SK-N-SH treated with all-trans-retinoic acid at 6 μM for 48 hours (cell line): ENCODE measurements at regions not wholly inside any gene's neighbourhood (a gene's known extent, or its start where the extent isn't known, plus 50 kb on each side); places are given as distances from the start of the nearest gene placed in this dataset.

Source experiments
- CSDC2 ChIP-seq: fragments of 250-450 bp; sonication (Bioruptor Pico); IDR thresholded peaks from 2 replicates; pipeline ENCODE4 v1.5.0; 2020; ENCODE audit warnings: mild to moderate bottlenecking, moderate library complexity
- RARB ChIP-seq: fragments of 250-450 bp; sonication (Bioruptor Pico); IDR thresholded peaks from 2 replicates; pipeline ENCODE4 v1.8.0; 2021; ENCODE audit warnings: mild to moderate bottlenecking, moderate library complexity
- ZFP30 ChIP-seq: fragments of 450-650 bp; formaldehyde crosslinking; IDR thresholded peaks from 2 replicates; pipeline ENCODE4 v1.5.0; 2022; ENCODE audit warnings: mild to moderate bottlenecking, moderate library complexity
- ZNF565 ChIP-seq: fragments of 450-650 bp; formaldehyde crosslinking; conservative IDR thresholded peaks from 2 replicates; pipeline ENCODE4 v1.5.0; 2020; ENCODE audit warnings: low read depth, mild to moderate bottlenecking, moderate library complexity
- ZNF70 ChIP-seq: fragments of 450-650 bp; formaldehyde crosslinking; IDR thresholded peaks from 2 replicates; pipeline ENCODE4 v1.5.0; 2020; ENCODE audit warnings: mild to moderate bottlenecking, moderate library complexity
- TF ChIP-seq, protein P1 (sequence below): fragments of 250-450 bp; sonication (Bioruptor Pico); IDR thresholded peaks from 2 replicates; pipeline ENCODE4 v1.5.0; 2020; ENCODE audit warnings: mild to moderate bottlenecking, moderate library complexity

- no peak for TF ChIP-seq ZNF70 (CRISPR knock-in tag)
- TF ChIP-seq ZFP30 (CRISPR knock-in tag) = no peak
- TF ChIP-seq RARB (CRISPR knock-in tag) = no peak
- TF ChIP-seq, protein P1, sequence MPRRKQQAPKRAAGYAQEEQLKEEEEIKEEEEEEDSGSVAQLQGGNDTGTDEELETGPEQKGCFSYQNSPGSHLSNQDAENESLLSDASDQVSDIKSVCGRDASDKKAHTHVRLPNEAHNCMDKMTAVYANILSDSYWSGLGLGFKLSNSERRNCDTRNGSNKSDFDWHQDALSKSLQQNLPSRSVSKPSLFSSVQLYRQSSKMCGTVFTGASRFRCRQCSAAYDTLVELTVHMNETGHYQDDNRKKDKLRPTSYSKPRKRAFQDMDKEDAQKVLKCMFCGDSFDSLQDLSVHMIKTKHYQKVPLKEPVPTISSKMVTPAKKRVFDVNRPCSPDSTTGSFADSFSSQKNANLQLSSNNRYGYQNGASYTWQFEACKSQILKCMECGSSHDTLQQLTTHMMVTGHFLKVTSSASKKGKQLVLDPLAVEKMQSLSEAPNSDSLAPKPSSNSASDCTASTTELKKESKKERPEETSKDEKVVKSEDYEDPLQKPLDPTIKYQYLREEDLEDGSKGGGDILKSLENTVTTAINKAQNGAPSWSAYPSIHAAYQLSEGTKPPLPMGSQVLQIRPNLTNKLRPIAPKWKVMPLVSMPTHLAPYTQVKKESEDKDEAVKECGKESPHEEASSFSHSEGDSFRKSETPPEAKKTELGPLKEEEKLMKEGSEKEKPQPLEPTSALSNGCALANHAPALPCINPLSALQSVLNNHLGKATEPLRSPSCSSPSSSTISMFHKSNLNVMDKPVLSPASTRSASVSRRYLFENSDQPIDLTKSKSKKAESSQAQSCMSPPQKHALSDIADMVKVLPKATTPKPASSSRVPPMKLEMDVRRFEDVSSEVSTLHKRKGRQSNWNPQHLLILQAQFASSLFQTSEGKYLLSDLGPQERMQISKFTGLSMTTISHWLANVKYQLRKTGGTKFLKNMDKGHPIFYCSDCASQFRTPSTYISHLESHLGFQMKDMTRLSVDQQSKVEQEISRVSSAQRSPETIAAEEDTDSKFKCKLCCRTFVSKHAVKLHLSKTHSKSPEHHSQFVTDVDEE (CRISPR knock-in tag) = no peak
- TF ChIP-seq CSDC2 (CRISPR knock-in tag) = no peak
- TF ChIP-seq ZNF565 (CRISPR knock-in tag) = no peak
These were observed 101.2 kb upstream of the TRIM24 start for GRCh38 chr7:138358850-138359341.
